Motor neuron (in vitro differentiated cells): ENCODE measurements at regions not wholly inside any gene's neighbourhood (a gene's known extent, or its start where the extent isn't known, plus 50 kb on each side); places are given as distances from the start of the nearest gene placed in this dataset.

Experiments used
- ATAC-seq, 8 experiments: fragments of 200-7000 bp; cut with Tn5 transposase; replicated peaks in 6 of 8; 2 replicates each; pipeline ENCODE4 v1.8.0; 2021; ENCODE audit warnings: mild to moderate bottlenecking in 8 of 8, moderate library complexity in 8 of 8
- H3K27ac ChIP-seq, 2 donors: fragments of 250-450 bp; sonication (Bioruptor Pico); 2 replicates each; pipeline ENCODE4 v1.9.0; 2021; ENCODE audit warnings: antibody characterized with exemption in 2 of 2, mild to moderate bottlenecking in 2 of 2, moderate library complexity in 1 of 2
- H3K4me1 ChIP-seq, 2 donors: fragments of 250-450 bp; sonication (Bioruptor Pico); replicated peaks in 1 of 2; 2 replicates each; pipeline ENCODE4 v1.6.1; 2021; ENCODE audit warnings: antibody characterized with exemption in 2 of 2, mild to moderate bottlenecking in 2 of 2, moderate library complexity in 1 of 2
- H3K4me3 ChIP-seq, 5 donors: fragments of 250-450 bp; sonication (Bioruptor Pico); 2 replicates each; pipeline ENCODE4 v1.9.0; 2021; ENCODE audit warnings: antibody characterized with exemption in 5 of 5, mild to moderate bottlenecking in 5 of 5, moderate library complexity in 4 of 5
- WGBS, 10 experiments: fragments of 450-650 bp; shearing (Covaris generic); methylation state at CpG; one replicate each; pipeline ENCODE4 v1.0.0; 2022; 5-methylcytosine and 5-hydroxymethylcytosine counted together
- in situ Hi-C, 9 experiments: fragments of 400-800 bp; cut with MboI; loops; one replicate each; pipeline ENCODE4 v1.15.0; 2021; ENCODE audit warnings: low sequenced_read_pairs in 9 of 9, low pct_unique_long_range_greater_than_20kb in 2 of 9; ENCODE audit not compliant: unreplicated experiment in 9 of 9

GRCh38 chr4:136810626-136811025, 721.7 kb downstream of the PCDH18 start:
- Histone ChIP-seq H3K27ac (no peak overlapping the region), H3K4me3 (no peak overlapping the region), H3K4me1 (no peaks in the 10 kb centered on the region)
- no peak for ATAC-seq
- 0 to 100% (median 79%) methylated on average over 1 to 3 of the region's 6 CpGs; no CpG with 5 or more reads in 6 of the 10 experiments for WGBS, 10 experiments
- in situ Hi-C loops: no loop called here

GRCh38 chr4:136806844-136807243, 725.5 kb downstream of the PCDH18 start:
- H3K4me3 ChIP-seq: no peak overlapping the region
- H3K4me1 ChIP-seq: peaks cover 0 to 5% of the 10 kb centered on the region in 2 donors
- in situ Hi-C loops: no loop called here
- ATAC-seq: peak in 3 of 8 experiments; percentile 58 to 88 (median 68)
- 0 to 100% (median 71%) methylated on average over 1 of the region's 1 CpG; no CpG with 5 or more reads in 2 of the 10 experiments for WGBS, 10 experiments
- no peak overlapping the region for H3K27ac ChIP-seq

GRCh38 chr4:136805617-136806016, 726.7 kb downstream of the PCDH18 start:
- H3K4me3 ChIP-seq: no peak overlapping the region
- no peak for ATAC-seq
- H3K4me1 ChIP-seq: peaks cover 0 to 5% of the 10 kb centered on the region in 2 donors
- WGBS, 10 experiments: 31 to 100% (median 86%) methylated on average over 1 to 2 of the region's 2 CpGs; no CpG with 5 or more reads in 1 of the 10 experiments
- in situ Hi-C loops: no loop called here
- H3K27ac ChIP-seq: no peak overlapping the region

- 0 to 100% (median 20%) methylated on average over 1 to 3 of the region's 3 CpGs; no CpG with 5 or more reads in 1 of the 10 experiments for WGBS, 10 experiments
- Histone ChIP-seq H3K4me1 (peaks cover 0 to 5% of the 10 kb centered on the region in 2 donors), H3K4me3 (no peak overlapping the region), H3K27ac (no peak overlapping the region)
- in situ Hi-C loops: no loop called here
- ATAC-seq: peak in 4 of 8 experiments; percentile 65 to 82 (median 74)
Measured at GRCh38 chr4:136803433-136803832, 728.9 kb downstream of the PCDH18 start.

- 0 to 72% (median 37%) methylated on average over 1 to 3 of the region's 3 CpGs; no CpG with 5 or more reads in 1 of the 10 experiments for WGBS, 10 experiments
- in situ Hi-C loops: no loop called here
Measured at GRCh38 chr4:136800248-136800647, 732.0 kb downstream of the PCDH18 start.

GRCh38 chr4:136796953-136797352, 735.3 kb downstream of the PCDH18 start:
- 34 to 87% (median 51%) methylated on average over 2 to 3 of the region's 3 CpGs; no CpG with 5 or more reads in 1 of the 10 experiments for WGBS, 10 experiments

More at GRCh38 chr4:136800248-136800647, 732.0 kb downstream of the PCDH18 start:
- Histone ChIP-seq H3K4me1 (peaks cover 0 to 9% of the 10 kb centered on the region in 2 donors), H3K4me3 (no peak overlapping the region), H3K27ac (no peak overlapping the region)
- ATAC-seq: peak in 5 of 8 experiments; percentile 41 to 69 (median 59)

GRCh38 chr4:136793848-136794247, 738.4 kb downstream of the PCDH18 start:
- ATAC-seq: no peak
- peaks cover 0 to 4% of the 10 kb centered on the region in 2 donors for H3K4me1 ChIP-seq
- no peak overlapping the region for H3K4me3 ChIP-seq
- WGBS, 10 experiments: 0 to 88% (median 64%) methylated on average over 1 to 4 of the region's 4 CpGs
- in situ Hi-C loops: no loop called here
- H3K27ac ChIP-seq: no peak overlapping the region

More at GRCh38 chr4:136796953-136797352, 735.3 kb downstream of the PCDH18 start:
- Histone ChIP-seq H3K4me3 (no peak overlapping the region), H3K27ac (no peak overlapping the region), H3K4me1 (peaks cover 0 to 4% of the 10 kb centered on the region in 2 donors)
- ATAC-seq: no peak
- in situ Hi-C loops: no loop called here

- Histone ChIP-seq H3K4me3 (no peak overlapping the region), H3K4me1 (no peaks in the 10 kb centered on the region), H3K27ac (no peak overlapping the region)
- in situ Hi-C loops: no loop called here
- ATAC-seq: no peak
- 0 to 91% (median 67%) methylated on average over 1 of the region's 1 CpG; no CpG with 5 or more reads in 3 of the 10 experiments for WGBS, 10 experiments
Measured at GRCh38 chr4:136784326-136784725, 748.0 kb downstream of the PCDH18 start.

GRCh38 chr4:136769717-136770116, 762.6 kb downstream of the PCDH18 start:
- in situ Hi-C loops: no loop called here
- 17 to 100% (median 80%) methylated on average over 1 to 6 of the region's 6 CpGs; no CpG with 5 or more reads in 1 of the 10 experiments for WGBS, 10 experiments

GRCh38 chr4:136768925-136769275, 763.4 kb downstream of the PCDH18 start:
- WGBS, 10 experiments: 0 to 71% (median 19%) methylated on average over 1 of the region's 1 CpG; no CpG with 5 or more reads in 2 of the 10 experiments
- Histone ChIP-seq H3K27ac (no peak overlapping the region), H3K4me3 (no peak overlapping the region), H3K4me1 (peaks cover 0 to 3% of the 10 kb centered on the region in 2 donors)
- ATAC-seq: peak in 1 of 8 experiments; percentile 65
- in situ Hi-C loops: no loop called here

More at GRCh38 chr4:136769717-136770116, 762.6 kb downstream of the PCDH18 start:
- Histone ChIP-seq H3K4me1 (peaks cover 0 to 3% of the 10 kb centered on the region in 2 donors), H3K4me3 (no peak overlapping the region), H3K27ac (no peak overlapping the region)
- no peak for ATAC-seq

GRCh38 chr4:136768213-136768924, 763.9 kb downstream of the PCDH18 start:
- WGBS, 10 experiments: 7 to 100% (median 82%) methylated on average over 1 to 3 of the region's 3 CpGs
- in situ Hi-C loops: no loop called here
- ATAC-seq: no peak

GRCh38 chr4:136763919-136764318, 768.4 kb downstream of the PCDH18 start:
- WGBS, 10 experiments: 8 to 100% (median 66%) methylated on average over 1 to 3 of the region's 3 CpGs; no CpG with 5 or more reads in 3 of the 10 experiments
- ATAC-seq: peak in 3 of 8 experiments; percentile 48 to 91 (median 85)
- Histone ChIP-seq H3K4me1 (peaks cover 0 to 2% of the 10 kb centered on the region in 2 donors), H3K4me3 (no peak overlapping the region), H3K27ac (no peak overlapping the region)
- in situ Hi-C loops: no loop called here

More at GRCh38 chr4:136768213-136768924, 763.9 kb downstream of the PCDH18 start:
- Histone ChIP-seq H3K27ac (no peak overlapping the region), H3K4me1 (peaks cover 0 to 3% of the 10 kb centered on the region in 2 donors), H3K4me3 (no peak overlapping the region)

- in situ Hi-C loops: no loop called here
- Histone ChIP-seq H3K27ac (no peak overlapping the region), H3K4me1 (peaks cover 14 to 16% of the 10 kb centered on the region in 2 donors), H3K4me3 (no peak overlapping the region)
- ATAC-seq: no peak
- 0 to 100% (median 79%) methylated on average over 1 of the region's 1 CpG for WGBS, 10 experiments
Measured at GRCh38 chr4:136755531-136755916, 776.8 kb downstream of the PCDH18 start.
